ENCODE measurements at regions not wholly inside any gene's neighbourhood (a gene's known extent, or its start where the extent isn't known, plus 50 kb on each side); places are given as distances from the start of the nearest gene placed in this dataset.

DNA sequence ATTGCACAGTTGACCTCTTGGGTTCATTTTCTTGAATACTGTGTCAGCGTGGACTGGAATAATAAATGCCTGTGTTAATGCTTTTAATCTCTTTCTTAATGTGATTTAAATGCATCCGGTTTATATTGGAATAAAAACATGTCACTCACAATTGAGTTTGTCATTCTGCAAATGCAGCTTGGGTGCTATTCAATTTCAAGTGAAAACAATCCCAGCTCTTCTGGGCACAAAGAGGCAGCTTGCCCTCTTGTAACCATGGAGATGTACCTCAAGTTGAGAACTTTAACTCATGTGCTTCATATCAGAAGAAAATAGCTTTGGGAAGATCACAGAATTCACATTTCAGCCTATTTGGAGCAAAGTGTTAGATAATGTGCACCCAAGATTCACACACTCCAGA is 355.7 kb upstream of the GNPDA2 start:
- Histone ChIP-seq H3K27ac (no peak overlapping the region), H3K9ac (ENCODE audit: insufficient read length) (no peak overlapping the region), H3K36me3 (ENCODE audit: insufficient read depth, low read length) (no peaks in the 10 kb centered on the region), H3K9me3 (ENCODE audit: low read depth, low read length) (no peaks in the 10 kb centered on the region), H3K4me3 (no peak overlapping the region)
- TF ChIP-seq FOXP2 (optimal IDR thresholded peaks at IDR 0.05; ENCODE audit: control extremely low read depth, extremely low read length, insufficient read depth) (no peak), EZH2 (IDR thresholded peaks at IDR 0.05) (no peak), POLR2AphosphoS5 (IDR thresholded peaks at IDR 0.05; ENCODE audit: borderline replicate concordance, low read depth, low read length) (no peak)
- no peak for DNase-seq (ENCODE audit: low read depth, low spot score)

DNA sequence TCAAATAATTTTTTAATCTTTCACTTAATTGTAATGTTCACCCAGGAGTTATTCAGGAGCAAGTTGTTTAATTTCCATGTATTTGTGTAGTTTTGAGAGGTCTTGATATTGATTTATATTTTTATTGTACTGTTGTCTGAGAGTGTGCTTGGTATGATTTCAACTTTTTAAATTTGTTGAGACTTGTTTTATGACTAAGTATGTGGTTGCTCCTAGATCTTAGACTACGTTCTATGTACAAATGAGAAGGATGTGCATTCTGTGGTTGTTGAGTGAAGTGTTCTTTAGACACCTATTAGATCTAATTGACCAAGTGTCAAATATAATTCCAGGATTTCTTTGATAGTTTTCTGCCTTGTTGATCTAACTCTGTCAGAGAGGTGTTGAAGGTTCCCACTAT is 353.3 kb upstream of the GNPDA2 start:
- H3K9ac ChIP-seq (ENCODE audit: insufficient read length): no peak overlapping the region
- TF ChIP-seq FOXP2 (optimal IDR thresholded peaks at IDR 0.05; ENCODE audit: control extremely low read depth, extremely low read length, insufficient read depth): no peak
- TF ChIP-seq POLR2AphosphoS5 (IDR thresholded peaks at IDR 0.05; ENCODE audit: borderline replicate concordance, low read depth, low read length): no peak
- no peak for TF ChIP-seq EZH2 (IDR thresholded peaks at IDR 0.05)
- no peaks in the 10 kb centered on the region for H3K36me3 ChIP-seq (ENCODE audit: insufficient read depth, low read length)
- H3K9me3 ChIP-seq (ENCODE audit: low read depth, low read length): no peaks in the 10 kb centered on the region
- DNase-seq (ENCODE audit: low read depth, low spot score): no peak
- no peak overlapping the region for H3K4me3 ChIP-seq
- no peak overlapping the region for H3K27ac ChIP-seq

DNA sequence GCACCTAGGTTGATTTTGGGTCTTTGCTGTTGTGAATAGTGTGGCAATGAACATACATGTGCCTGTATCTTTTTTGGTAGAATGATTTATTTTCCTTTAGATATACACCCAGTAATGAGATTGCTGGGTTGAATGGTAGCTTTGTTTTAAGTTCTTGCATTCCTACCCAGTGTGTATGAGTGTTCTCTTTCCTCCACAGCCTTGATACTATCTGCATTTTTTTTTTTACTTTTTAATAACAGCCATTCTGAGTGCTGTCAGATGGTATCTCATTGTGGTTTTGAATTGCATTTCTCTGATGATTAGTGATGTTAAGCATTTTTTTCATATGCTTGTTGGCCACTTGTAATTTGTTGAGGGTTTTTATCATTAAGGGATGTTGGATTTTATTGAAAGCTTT is 351.8 kb upstream of the GNPDA2 start:
- H3K9me3 ChIP-seq (ENCODE audit: low read depth, low read length): no peaks in the 10 kb centered on the region
- TF ChIP-seq FOXP2 (optimal IDR thresholded peaks at IDR 0.05; ENCODE audit: control extremely low read depth, extremely low read length, insufficient read depth) (no peak), POLR2AphosphoS5 (IDR thresholded peaks at IDR 0.05; ENCODE audit: borderline replicate concordance, low read depth, low read length) (no peak), EZH2 (IDR thresholded peaks at IDR 0.05) (no peak)
- no peak overlapping the region for H3K27ac ChIP-seq
- no peaks in the 10 kb centered on the region for H3K36me3 ChIP-seq (ENCODE audit: insufficient read depth, low read length)
- H3K9ac ChIP-seq (ENCODE audit: insufficient read length): no peak overlapping the region
- no peak overlapping the region for H3K4me3 ChIP-seq
- no peak for DNase-seq (ENCODE audit: low read depth, low spot score)

DNA sequence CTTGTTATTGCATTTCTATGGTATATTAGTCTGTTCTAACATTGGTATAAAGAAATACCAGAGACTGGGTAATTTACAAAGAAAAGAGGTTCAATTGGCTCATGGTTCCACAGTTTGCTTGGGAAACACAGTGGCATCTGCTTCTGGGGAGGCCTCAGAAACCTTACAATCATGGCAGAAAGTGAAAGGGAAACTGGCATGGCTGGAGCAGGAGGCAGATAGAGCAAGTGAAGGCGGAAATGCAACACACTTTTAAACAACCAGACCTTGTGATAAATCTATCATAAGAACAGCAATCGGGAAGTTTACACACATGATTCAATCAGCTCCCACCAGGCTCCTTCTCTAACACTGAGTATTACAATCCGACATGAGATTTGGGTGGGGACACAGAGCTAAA is 346.6 kb upstream of the GNPDA2 start:
- no peak for DNase-seq (ENCODE audit: low read depth, low spot score)
- H3K9ac ChIP-seq (ENCODE audit: insufficient read length): no peak overlapping the region
- no peaks in the 10 kb centered on the region for H3K36me3 ChIP-seq (ENCODE audit: insufficient read depth, low read length)
- TF ChIP-seq EZH2 (IDR thresholded peaks at IDR 0.05) (no peak), POLR2AphosphoS5 (IDR thresholded peaks at IDR 0.05; ENCODE audit: borderline replicate concordance, low read depth, low read length) (no peak), FOXP2 (optimal IDR thresholded peaks at IDR 0.05; ENCODE audit: control extremely low read depth, extremely low read length, insufficient read depth) (no peak)
- no peaks in the 10 kb centered on the region for H3K9me3 ChIP-seq (ENCODE audit: low read depth, low read length)
- H3K27ac ChIP-seq: no peak overlapping the region
- no peak overlapping the region for H3K4me3 ChIP-seq

DNA sequence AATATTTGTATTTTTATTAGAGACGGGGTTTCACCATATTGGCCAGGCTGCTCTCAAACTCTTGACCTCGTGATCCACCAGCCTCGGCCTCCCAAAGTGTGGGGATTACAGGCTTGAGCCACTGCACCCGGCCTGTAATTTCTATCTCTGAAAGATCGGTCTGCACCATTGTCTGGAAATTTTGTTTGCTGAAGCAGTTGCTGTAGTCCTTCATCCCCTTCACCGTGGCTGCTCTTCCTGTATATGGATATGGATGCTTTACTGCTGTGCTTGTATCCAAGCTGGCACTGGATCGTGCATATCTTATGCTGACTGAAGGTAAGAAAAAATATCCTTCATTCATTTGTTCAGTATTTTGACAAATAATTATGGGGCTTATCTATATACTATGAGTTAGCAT is 338.4 kb upstream of the GNPDA2 start:
- no peak overlapping the region for H3K27ac ChIP-seq

DNA sequence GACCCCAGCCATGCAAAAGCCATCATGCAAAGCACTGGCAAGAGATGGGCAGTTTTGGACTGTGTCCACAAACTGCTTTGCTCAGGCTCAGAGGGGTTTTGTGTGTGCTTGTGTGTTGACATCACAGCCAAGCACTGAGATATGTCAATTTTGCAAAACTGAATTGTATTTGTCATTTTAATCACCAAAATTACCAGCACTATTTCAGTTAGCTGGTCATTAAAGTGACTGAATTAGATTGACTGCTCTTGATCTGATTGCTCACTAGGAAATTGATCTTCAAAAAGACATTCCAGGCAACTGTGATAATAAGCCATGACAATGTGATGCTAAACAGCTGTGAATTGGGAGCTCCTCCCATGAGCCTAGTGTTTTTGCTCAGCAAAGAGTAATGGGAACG is 337.3 kb upstream of the GNPDA2 start:
- DNase-seq (ENCODE audit: low read depth, low spot score): no peak
- no peaks in the 10 kb centered on the region for H3K36me3 ChIP-seq (ENCODE audit: insufficient read depth, low read length)
- H3K9ac ChIP-seq (ENCODE audit: insufficient read length): no peak overlapping the region
- TF ChIP-seq FOXP2 (optimal IDR thresholded peaks at IDR 0.05; ENCODE audit: control extremely low read depth, extremely low read length, insufficient read depth) (no peak), POLR2AphosphoS5 (IDR thresholded peaks at IDR 0.05; ENCODE audit: borderline replicate concordance, low read depth, low read length) (no peak), EZH2 (IDR thresholded peaks at IDR 0.05) (no peak)
- no peak overlapping the region for H3K27ac ChIP-seq
- H3K9me3 ChIP-seq (ENCODE audit: low read depth, low read length): no peaks in the 10 kb centered on the region
- H3K4me3 ChIP-seq: no peak overlapping the region

More for the DNA sequence above, 338.4 kb upstream of the GNPDA2 start:
- Histone ChIP-seq H3K4me3 (no peak overlapping the region), H3K9ac (ENCODE audit: insufficient read length) (no peak overlapping the region), H3K36me3 (ENCODE audit: insufficient read depth, low read length) (no peaks in the 10 kb centered on the region), H3K9me3 (ENCODE audit: low read depth, low read length) (no peaks in the 10 kb centered on the region)
- no peak for TF ChIP-seq FOXP2 (optimal IDR thresholded peaks at IDR 0.05; ENCODE audit: control extremely low read depth, extremely low read length, insufficient read depth)
- TF ChIP-seq POLR2AphosphoS5 (IDR thresholded peaks at IDR 0.05; ENCODE audit: borderline replicate concordance, low read depth, low read length): no peak
- TF ChIP-seq EZH2 (IDR thresholded peaks at IDR 0.05): no peak
- no peak for DNase-seq (ENCODE audit: low read depth, low spot score)

DNA sequence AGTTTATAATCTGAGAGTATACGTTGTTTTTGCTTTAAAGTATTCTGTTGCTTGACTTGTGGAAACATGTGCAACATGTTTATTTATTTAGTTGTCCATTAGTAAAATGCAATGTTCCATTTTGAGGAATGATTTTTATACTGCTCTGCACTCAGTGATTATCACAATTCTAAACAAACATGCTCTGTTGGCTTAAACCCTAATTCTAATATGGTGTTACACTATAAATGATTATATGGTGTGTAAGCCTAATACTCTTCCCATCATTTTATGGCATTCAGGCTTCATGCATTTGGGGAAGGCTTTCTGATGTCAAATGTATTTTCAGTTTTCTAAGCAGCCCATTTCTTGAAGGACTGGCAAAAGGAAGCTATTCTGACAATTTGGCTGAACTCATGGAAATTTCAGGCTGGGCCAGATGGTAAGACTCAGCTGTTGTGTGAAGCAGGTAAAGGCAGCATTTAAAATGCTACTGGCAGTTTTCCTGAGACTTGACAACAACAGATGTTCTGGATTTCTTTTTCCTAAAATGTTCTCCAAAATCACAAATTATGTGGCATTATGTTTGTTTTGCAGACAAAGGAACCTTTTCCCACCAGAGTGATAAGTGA is 336.7 kb upstream of the GNPDA2 start:
- no peak for DNase-seq (ENCODE audit: low read depth, low spot score)
- H3K27ac ChIP-seq: no peak overlapping the region
- TF ChIP-seq POLR2AphosphoS5 (IDR thresholded peaks at IDR 0.05; ENCODE audit: borderline replicate concordance, low read depth, low read length) (no peak), EZH2 (IDR thresholded peaks at IDR 0.05) (no peak), FOXP2 (optimal IDR thresholded peaks at IDR 0.05; ENCODE audit: control extremely low read depth, extremely low read length, insufficient read depth) (no peak)

DNA sequence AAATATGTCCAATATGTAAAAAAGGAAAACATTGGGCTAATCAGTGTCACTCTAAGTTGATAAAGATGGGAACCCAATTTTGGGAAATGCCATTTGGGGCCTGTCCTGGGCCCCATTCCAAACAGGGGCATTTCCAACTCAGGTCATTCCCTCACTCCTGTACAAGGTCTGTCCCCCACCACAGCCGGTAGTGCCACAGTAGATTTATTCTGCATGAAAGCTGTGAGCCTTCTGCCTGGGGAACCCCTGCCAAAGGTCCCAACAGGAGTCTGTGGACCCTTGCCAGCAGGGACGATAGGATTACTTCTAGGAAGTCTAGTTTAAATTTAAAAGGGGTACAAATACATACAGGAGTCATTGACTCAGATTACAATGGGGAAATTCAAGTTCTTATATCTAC is 317.6 kb upstream of the GNPDA2 start:
- Histone ChIP-seq H3K36me3 (ENCODE audit: insufficient read depth, low read length) (no peaks in the 10 kb centered on the region), H3K27ac (no peak overlapping the region), H3K9ac (ENCODE audit: insufficient read length) (no peak overlapping the region), H3K4me3 (no peak overlapping the region), H3K9me3 (ENCODE audit: low read depth, low read length) (no peaks in the 10 kb centered on the region)
- DNase-seq (ENCODE audit: low read depth, low spot score): no peak
- TF ChIP-seq EZH2 (IDR thresholded peaks at IDR 0.05): no peak
- TF ChIP-seq POLR2AphosphoS5 (IDR thresholded peaks at IDR 0.05; ENCODE audit: borderline replicate concordance, low read depth, low read length): no peak
- no peak for TF ChIP-seq FOXP2 (optimal IDR thresholded peaks at IDR 0.05; ENCODE audit: control extremely low read depth, extremely low read length, insufficient read depth)

More for the DNA sequence above, 336.7 kb upstream of the GNPDA2 start:
- H3K4me3 ChIP-seq: no peak overlapping the region
- H3K36me3 ChIP-seq (ENCODE audit: insufficient read depth, low read length): no peaks in the 10 kb centered on the region
- H3K9ac ChIP-seq (ENCODE audit: insufficient read length): no peak overlapping the region
- H3K9me3 ChIP-seq (ENCODE audit: low read depth, low read length): no peaks in the 10 kb centered on the region

DNA sequence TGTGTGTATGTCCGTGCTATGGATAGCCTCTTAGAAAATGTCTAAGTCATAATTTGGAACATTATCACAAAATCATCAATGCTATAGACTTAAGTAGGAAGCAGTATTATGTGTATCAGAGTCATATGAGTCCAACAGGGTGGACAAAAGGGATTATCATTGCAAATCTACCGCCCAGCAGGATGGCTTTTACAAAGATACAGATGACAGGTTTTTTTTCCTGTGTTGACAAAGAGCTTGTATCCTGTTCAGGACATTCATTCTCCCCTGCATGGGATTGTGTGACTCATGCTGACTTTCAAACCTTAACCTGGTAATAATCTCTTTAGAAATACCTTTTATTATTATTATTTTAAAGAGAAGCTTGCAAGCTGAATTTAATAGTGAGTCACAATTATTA is 310.3 kb upstream of the GNPDA2 start:
- no peaks in the 10 kb centered on the region for H3K9me3 ChIP-seq (ENCODE audit: low read depth, low read length)
- H3K4me3 ChIP-seq: no peak overlapping the region
- no peak overlapping the region for H3K27ac ChIP-seq
- no peak overlapping the region for H3K9ac ChIP-seq (ENCODE audit: insufficient read length)
- no peak for TF ChIP-seq POLR2AphosphoS5 (IDR thresholded peaks at IDR 0.05; ENCODE audit: borderline replicate concordance, low read depth, low read length)
- no peak for TF ChIP-seq FOXP2 (optimal IDR thresholded peaks at IDR 0.05; ENCODE audit: control extremely low read depth, extremely low read length, insufficient read depth)
- TF ChIP-seq EZH2 (IDR thresholded peaks at IDR 0.05): no peak
- H3K36me3 ChIP-seq (ENCODE audit: insufficient read depth, low read length): no peaks in the 10 kb centered on the region
- no peak for DNase-seq (ENCODE audit: low read depth, low spot score)
